ENCODE measurements at regions not wholly inside any gene's neighbourhood (a gene's known extent, or its start where the extent isn't known, plus 50 kb on each side); places are given as distances from the start of the nearest gene placed in this dataset.

- Mint-ChIP-seq H3K4me1 (ENCODE audit: low read depth) (peaks cover 62% of the 10 kb centered on the region), H3K27me3 (ENCODE audit: low read depth) (no peaks in the 10 kb centered on the region), H3K9me3 (ENCODE audit: low read depth) (no peaks in the 10 kb centered on the region), H3K4me3 (ENCODE audit: unreplicated experiment) (no peak overlapping the region), H3K36me3 (ENCODE audit: low read depth) (no peaks in the 10 kb centered on the region), H3K27ac (ENCODE audit: unreplicated experiment) (peak overlapping the region; percentile 17)
- TF ChIP-seq, protein P1, sequence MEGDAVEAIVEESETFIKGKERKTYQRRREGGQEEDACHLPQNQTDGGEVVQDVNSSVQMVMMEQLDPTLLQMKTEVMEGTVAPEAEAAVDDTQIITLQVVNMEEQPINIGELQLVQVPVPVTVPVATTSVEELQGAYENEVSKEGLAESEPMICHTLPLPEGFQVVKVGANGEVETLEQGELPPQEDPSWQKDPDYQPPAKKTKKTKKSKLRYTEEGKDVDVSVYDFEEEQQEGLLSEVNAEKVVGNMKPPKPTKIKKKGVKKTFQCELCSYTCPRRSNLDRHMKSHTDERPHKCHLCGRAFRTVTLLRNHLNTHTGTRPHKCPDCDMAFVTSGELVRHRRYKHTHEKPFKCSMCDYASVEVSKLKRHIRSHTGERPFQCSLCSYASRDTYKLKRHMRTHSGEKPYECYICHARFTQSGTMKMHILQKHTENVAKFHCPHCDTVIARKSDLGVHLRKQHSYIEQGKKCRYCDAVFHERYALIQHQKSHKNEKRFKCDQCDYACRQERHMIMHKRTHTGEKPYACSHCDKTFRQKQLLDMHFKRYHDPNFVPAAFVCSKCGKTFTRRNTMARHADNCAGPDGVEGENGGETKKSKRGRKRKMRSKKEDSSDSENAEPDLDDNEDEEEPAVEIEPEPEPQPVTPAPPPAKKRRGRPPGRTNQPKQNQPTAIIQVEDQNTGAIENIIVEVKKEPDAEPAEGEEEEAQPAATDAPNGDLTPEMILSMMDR (IDR thresholded peaks at IDR 0.05) = no peak
- DNase-seq (ENCODE audit: low spot score) = no peak
These were observed 171.9 kb upstream of the PMEPA1 start for GRCh38 chr20:57881466-57882385.

- Mint-ChIP-seq H3K4me3 (ENCODE audit: unreplicated experiment) (peak overlapping the region; percentile 18), H3K36me3 (ENCODE audit: low read depth) (no peaks in the 10 kb centered on the region), H3K9me3 (ENCODE audit: low read depth) (no peaks in the 10 kb centered on the region), H3K27ac (ENCODE audit: unreplicated experiment) (peak overlapping the region; percentile 91), H3K4me1 (ENCODE audit: low read depth) (peaks cover 62% of the 10 kb centered on the region), H3K27me3 (ENCODE audit: low read depth) (no peaks in the 10 kb centered on the region)
- TF ChIP-seq, protein P1 (IDR thresholded peaks at IDR 0.05) = no peak
- no peak for DNase-seq (ENCODE audit: low spot score)
These were observed 170.7 kb upstream of the PMEPA1 start for GRCh38 chr20:57880571-57880892.

DNA sequence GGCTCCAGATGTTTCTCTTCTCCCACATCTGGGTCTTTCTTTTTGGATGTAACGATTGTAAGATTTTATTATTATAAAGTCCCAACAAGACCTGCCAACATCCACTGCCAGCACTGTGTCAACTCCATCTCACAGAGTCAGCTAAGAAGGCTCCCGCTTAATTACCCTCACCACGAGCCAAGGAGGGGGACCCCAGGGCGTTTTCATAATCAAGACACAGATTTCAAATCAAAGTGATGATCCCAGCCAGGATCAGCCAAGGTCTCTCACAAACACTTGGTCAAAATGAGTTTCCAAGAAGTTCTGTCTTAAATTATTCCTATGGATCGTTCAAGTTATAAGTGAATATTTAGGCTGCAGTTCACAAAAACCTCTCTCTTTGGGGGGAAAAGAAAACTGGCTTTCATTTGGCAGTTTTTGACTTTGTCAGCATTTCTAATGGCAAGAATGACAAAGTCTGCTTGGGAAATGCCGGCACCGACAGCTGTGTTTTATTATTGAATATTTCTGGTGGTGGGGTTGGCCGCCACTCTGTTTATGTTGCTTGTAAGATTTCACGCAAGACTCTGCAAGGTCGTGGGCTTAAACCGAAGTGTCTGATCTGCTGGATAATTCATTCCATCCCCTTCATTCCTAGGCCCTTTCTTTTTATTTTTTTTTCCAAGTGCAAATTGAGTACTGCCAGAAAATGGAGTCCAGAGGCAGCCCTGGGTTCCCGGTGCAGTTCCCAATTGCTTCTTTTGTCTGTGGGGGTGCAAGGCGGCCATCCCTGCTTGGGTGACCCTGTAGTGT, 170.2 kb upstream of the PMEPA1 start:
- H3K9me3 Mint-ChIP-seq (ENCODE audit: low read depth) = no peaks in the 10 kb centered on the region
- H3K27ac Mint-ChIP-seq (ENCODE audit: unreplicated experiment) = peak overlapping the region; percentile 91
- peaks cover 62% of the 10 kb centered on the region for H3K4me1 Mint-ChIP-seq (ENCODE audit: low read depth)
- no peak for DNase-seq (ENCODE audit: low spot score)
- TF ChIP-seq, protein P1 (IDR thresholded peaks at IDR 0.05) = no peak
- peak overlapping the region; percentile 18 for H3K4me3 Mint-ChIP-seq (ENCODE audit: unreplicated experiment)
- H3K27me3 Mint-ChIP-seq (ENCODE audit: low read depth) = no peaks in the 10 kb centered on the region
- no peaks in the 10 kb centered on the region for H3K36me3 Mint-ChIP-seq (ENCODE audit: low read depth)

DNA sequence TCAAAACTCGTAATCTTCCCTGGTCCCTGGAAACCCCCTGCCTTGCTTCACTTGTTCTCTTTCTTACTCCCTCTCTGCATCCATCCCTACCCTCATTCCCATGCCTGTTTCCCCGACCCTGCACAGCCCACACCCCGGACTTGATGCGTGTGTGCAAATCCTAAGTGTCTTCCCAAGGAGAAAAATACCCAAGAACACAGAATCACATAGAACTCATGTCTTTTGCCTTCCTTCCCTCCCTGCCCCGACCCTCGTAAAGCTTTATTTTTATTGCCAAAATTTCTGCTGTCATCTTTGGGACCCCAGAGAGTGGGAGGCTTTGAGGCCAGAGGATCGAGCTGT, 169.6 kb upstream of the PMEPA1 start:
- Mint-ChIP-seq H3K36me3 (ENCODE audit: low read depth) (no peaks in the 10 kb centered on the region), H3K9me3 (ENCODE audit: low read depth) (no peaks in the 10 kb centered on the region), H3K4me1 (ENCODE audit: low read depth) (peaks cover 62% of the 10 kb centered on the region), H3K27me3 (ENCODE audit: low read depth) (no peaks in the 10 kb centered on the region), H3K4me3 (ENCODE audit: unreplicated experiment) (peak overlapping the region; percentile 18), H3K27ac (ENCODE audit: unreplicated experiment) (peak overlapping the region; percentile 91)
- no peak for DNase-seq (ENCODE audit: low spot score)
- TF ChIP-seq, protein P1 (IDR thresholded peaks at IDR 0.05) = no peak

DNA sequence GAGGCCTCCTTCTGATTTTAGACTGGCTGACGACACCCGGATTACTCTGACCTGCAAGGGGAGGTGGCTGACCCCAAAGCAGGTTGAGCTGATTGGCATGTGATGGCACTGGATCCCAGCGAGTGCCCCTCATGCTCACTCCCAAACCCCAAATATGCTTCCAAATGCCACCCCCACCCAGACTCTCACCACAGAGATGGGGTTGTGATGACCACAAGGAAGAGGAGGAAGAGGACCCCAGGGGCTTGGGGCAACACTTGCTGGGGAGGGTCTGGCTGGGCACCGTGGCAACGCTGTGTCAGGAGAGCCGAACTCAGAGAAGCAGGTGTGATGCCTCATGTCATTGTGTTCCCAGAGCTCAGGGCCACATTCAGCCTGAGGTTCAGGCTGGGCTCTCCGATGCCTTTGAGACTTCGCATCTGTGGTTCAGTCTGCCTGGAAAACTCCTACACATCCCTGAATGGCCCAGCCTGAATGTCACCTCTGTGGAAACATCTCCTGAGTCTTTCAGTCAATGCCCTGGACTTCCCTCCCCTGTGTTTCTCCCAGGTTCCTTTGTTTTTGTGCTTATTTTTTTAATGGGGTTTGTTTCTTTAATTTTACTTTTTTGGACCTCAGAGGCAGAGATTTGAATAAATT, 169.1 kb upstream of the PMEPA1 start:
- no peak for DNase-seq (ENCODE audit: low spot score)
- Mint-ChIP-seq H3K27me3 (ENCODE audit: low read depth) (no peaks in the 10 kb centered on the region), H3K36me3 (ENCODE audit: low read depth) (no peaks in the 10 kb centered on the region), H3K9me3 (ENCODE audit: low read depth) (no peaks in the 10 kb centered on the region), H3K4me3 (ENCODE audit: unreplicated experiment) (no peak overlapping the region), H3K4me1 (ENCODE audit: low read depth) (peaks cover 62% of the 10 kb centered on the region), H3K27ac (ENCODE audit: unreplicated experiment) (peak overlapping the region; percentile 91)
- TF ChIP-seq, protein P1 (IDR thresholded peaks at IDR 0.05) = no peak

Measured in chondrocyte (in vitro differentiated cells).